ENCODE measurements at regions not wholly inside any gene's neighbourhood (a gene's known extent, or its start where the extent isn't known, plus 50 kb on each side); places are given as distances from the start of the nearest gene placed in this dataset.
"Not testable (repeated sequence)": the region's sequence is repeated elsewhere in the genome, so short reads cannot be mapped to it uniquely, and the experiment has no call there.

GRCh38 chr1:5165762-5166161 lies 511.4 kb downstream of the AJAP1 start:
- DNase-seq (ENCODE audit: low read depth in 1 of 2, low spot score in 1 of 2) = no peak

DNA sequence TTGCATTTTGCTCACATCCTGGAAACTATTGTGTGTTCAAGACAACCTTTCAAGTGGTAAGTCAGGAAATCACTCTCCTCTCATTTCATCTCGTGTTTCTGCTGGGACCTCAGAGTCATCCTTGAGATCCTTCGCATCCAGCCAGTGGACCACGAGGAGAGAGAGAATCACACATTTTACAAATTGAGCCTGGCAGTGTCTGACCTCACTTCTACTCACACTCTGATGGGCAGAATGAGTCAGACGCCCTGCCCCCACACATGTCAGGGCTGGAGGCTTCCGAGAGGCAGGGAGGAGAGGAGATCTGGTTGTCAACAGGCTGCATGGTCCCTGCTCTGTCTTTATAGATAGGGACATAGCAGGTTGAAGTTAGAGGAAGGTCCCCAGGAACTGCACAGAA lies 509.7 kb downstream of the AJAP1 start:
- DNase-seq (ENCODE audit: low read depth in 1 of 2, low spot score in 1 of 2) = no peak

DNA sequence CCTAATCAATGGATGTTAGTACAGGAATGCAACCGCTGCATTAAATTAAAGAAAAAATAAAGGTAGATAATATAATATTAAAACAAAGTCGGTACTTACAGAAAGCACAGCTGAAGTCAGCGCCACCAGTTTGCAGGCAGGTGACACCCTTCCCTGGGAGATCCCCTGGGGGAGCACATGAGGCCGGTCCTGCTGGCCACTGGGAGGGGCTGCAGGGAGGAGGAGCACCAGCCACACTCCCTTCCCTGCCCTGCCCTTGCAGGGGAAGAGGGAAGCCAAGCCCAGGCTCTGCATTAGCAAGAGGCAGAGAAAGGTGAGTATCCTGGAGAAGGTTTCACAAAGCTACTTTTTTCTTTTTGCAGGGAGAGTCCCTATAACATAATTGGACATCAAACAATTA lies 507.0 kb downstream of the AJAP1 start:
- no peak for DNase-seq (ENCODE audit: low read depth in 1 of 2, low spot score in 1 of 2)

GRCh38 chr1:5157175-5157574 lies 502.8 kb downstream of the AJAP1 start:
- DNase-seq (ENCODE audit: low read depth in 1 of 2, low spot score in 1 of 2) = no peak

- DNase-seq (ENCODE audit: low read depth in 1 of 2, low spot score in 1 of 2) = no peak
Observed at GRCh38 chr1:5156416-5157120, 502.2 kb downstream of the AJAP1 start.

DNA sequence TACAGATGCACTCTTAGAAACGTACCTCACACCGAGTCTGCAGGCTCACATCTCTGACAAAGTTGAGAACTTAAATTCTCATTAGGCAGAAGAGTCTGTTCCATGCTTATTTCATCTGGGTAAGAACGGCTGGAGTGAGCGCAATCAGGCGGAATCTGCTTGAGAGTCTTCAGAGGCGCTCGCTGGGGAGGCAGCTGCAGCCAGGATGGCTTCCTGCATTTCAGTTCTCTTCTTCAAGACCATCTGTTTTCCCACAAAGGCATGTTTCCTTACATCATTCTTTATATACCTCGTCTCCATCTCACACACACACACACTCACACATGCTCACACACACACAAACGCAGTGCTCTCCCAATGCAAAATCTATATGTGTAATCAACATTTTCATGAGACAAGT lies 497.1 kb downstream of the AJAP1 start:
- no peak for DNase-seq (ENCODE audit: low read depth in 1 of 2, low spot score in 1 of 2)

- no peak for DNase-seq (ENCODE audit: low read depth in 1 of 2, low spot score in 1 of 2)
Observed at GRCh38 chr1:5150191-5150590, 495.8 kb downstream of the AJAP1 start.

- DNase-seq (ENCODE audit: low read depth in 1 of 2, low spot score in 1 of 2) = no peak
Observed at GRCh38 chr1:5147806-5148205, 493.4 kb downstream of the AJAP1 start.

DNA sequence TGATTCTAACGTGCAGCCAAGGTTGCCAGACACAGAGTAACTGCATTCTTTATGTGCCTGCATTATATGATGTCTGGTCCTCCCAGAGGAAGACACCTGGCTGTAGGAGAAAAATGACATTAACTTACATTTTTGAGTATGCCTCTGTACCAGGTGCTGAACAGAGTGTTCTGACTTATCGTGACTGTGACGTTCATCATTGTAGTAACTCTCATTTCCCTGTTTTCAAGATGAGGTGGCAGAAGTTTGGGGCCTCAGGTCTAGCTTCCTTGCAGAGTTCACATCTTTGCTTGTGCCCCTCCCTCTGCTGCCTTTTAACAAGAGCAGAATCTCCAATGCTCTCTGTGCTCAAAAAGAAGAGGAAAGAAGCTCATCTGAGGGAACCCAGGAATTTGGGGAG lies 488.0 kb downstream of the AJAP1 start:
- DNase-seq (ENCODE audit: low read depth in 1 of 2, low spot score in 1 of 2) = no peak

DNA sequence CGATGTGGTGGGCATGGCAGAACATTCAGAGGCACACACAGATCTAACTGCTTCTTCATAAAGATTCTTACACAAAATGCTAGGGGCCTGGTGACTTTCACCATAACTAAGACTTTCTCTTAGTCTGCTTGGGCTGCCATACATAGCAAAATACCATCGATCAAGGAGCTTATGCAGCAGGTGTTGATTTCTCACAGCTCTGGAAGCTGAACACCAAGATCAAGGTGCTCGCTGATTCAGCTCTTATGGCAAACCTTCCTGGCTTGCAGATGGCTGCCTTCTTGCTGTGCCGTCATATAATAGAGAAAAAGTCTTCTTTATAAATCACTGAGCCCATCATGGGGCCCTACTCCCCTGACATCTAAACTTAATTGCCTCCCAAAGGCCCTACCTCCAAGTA lies 487.3 kb downstream of the AJAP1 start:
- DNase-seq (ENCODE audit: low read depth in 1 of 2, low spot score in 1 of 2) = no peak

DNA sequence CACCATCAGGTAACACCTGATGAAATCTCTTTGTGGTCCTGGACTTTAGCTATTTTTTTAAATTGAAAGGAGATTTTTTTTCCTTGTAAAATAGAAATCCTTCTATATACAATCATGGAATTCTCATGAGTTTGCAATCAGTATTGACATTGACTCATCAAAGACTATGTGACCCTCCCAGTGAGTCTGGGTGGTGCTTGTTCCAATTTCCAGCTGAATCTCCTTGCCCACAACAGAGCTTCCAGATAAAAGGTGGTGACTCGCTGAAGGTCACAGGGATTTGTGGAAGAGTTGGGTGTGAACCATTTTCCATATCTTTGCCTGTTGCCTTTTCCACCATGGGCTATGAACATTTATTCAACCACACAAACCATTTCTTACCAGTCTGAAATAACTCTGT lies 486.6 kb downstream of the AJAP1 start:
- DNase-seq (ENCODE audit: low read depth in 1 of 2, low spot score in 1 of 2) = no peak

DNA sequence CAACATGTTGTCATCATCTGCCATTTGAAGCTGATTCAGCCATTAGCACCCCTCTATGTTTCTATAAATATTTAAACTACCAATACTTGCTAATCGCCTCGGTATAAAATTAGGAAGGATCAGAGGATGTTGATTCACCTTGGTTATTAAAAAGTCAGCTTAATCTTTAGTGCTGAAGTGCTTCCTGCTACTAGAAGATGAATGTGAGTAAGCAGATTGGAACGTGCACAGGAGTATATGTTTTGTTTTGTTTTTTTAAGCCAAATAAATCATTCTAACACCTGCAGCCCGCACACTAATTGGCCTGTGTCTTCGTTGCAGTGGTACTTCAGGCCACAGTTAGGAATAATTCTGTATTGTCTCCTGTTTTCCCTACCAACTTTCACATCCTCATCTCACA lies 485.7 kb downstream of the AJAP1 start:
- no peak for DNase-seq (ENCODE audit: low read depth in 1 of 2, low spot score in 1 of 2)

GRCh38 chr1:5129746-5130355 lies 475.4 kb downstream of the AJAP1 start:
- DNase-seq (ENCODE audit: low read depth in 1 of 2, low spot score in 1 of 2) = no peak

- no peak for DNase-seq (ENCODE audit: low read depth in 1 of 2, low spot score in 1 of 2)
Observed at GRCh38 chr1:5125208-5125607, 470.8 kb downstream of the AJAP1 start.

GRCh38 chr1:5120559-5120958 lies 466.1 kb downstream of the AJAP1 start:
- no peak for DNase-seq (ENCODE audit: low read depth in 1 of 2, low spot score in 1 of 2)

DNA sequence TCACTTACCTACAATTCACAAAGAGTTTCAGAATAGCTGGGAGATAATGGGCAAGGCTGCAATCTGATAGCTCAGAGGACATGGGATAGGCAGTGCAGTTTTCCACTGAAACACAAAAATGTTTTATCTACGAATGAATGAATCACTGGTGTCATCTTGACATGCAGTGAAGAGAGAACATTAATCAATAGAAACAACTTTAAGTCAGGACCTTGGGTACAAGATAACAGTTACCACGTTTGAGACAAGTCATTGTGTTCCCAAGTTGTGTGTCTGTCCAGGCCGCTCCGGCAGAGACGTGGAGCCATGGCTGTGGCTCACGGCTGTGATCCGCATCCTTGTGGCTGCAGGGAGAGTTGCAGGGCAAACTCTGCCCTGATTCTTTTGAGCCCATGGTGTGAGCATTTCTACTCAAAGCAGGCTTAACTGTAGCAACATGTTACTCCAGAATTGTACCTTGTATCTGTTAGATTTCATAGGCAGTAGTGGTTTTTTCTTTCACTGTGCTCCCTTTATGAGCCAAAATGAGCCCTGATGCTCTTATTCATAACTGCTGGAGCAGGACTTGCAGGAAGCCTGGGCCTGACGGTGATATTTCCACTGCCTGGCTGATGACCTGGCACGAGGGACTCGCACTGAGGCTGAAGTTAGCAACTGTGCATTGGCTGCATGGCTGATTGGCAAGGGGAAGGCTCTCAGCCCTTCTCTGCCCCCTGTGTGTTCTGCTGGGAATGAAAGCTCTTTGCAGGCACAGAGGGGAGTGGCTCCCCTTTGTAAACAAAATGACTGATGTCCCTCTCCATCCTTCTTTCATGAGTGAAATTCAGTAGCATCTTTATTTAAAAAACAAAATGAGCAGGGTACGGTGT lies 465.2 kb downstream of the AJAP1 start:
- no peak for DNase-seq (ENCODE audit: low read depth in 1 of 2, low spot score in 1 of 2)

DNA sequence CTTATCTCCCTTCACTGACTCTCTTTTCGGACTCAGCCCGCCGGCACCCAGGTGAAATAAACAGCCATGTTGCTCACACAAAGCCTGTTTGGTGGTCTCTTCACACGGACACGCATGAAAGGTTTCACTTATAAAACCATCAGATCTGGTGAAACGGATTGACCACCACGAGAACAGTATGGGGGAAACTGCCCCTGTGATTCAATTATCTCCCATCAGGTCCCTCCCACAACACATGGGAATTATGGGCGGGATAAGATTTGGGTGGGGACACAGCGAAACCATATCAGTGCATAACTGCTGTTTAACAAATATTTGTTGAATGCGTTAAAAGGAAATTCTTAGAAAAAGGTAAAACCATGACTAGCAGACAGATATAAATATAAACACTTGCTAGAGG lies 464.4 kb downstream of the AJAP1 start:
- DNase-seq (ENCODE audit: low read depth in 1 of 2, low spot score in 1 of 2) = not testable (repeated sequence)

- DNase-seq (ENCODE audit: low read depth in 1 of 2, low spot score in 1 of 2) = not testable (repeated sequence)
Observed at GRCh38 chr1:5118292-5118691, 463.9 kb downstream of the AJAP1 start.

DNA sequence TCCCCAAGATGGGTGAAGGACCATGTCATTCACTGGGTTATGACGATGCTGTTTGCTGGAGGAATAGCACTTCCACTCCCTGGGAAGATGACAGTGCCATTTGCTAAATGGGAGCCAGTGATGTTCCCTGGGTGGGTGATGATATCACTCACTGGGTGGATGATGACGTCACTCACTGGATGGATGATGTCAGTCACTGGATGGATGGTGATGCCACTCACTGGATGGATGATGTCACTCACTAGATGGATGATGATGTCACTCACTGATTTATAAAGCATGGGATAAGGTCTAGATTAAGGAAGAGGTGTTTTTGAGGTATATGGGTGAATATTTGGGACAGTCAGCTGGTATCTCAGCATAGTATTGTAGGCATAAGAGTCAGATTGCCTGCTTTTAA lies 457.2 kb downstream of the AJAP1 start:
- DNase-seq (ENCODE audit: low read depth in 1 of 2, low spot score in 1 of 2) = no peak

DNA sequence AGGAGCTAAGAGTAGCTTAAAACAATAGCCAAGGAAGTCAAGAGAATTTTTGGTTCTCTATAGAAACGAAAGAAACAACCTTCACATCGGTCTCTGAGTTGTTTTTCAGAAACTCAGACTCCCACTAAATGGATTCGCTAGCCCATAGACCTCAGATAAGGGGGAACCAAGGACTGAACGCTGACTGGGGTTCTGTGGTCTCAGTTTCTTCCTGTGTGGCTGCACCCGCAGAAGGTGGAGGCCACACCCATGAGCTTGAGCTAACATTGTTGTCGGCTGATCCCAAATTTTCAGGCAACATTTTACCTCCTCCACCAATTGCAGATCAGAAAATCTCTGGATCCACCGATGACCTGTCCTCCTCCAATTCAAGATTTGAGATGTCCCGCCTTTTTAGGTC lies 456.1 kb downstream of the AJAP1 start:
- DNase-seq (ENCODE audit: low read depth in 1 of 2, low spot score in 1 of 2) = no peak

GRCh38 chr1:5109633-5110032 lies 455.2 kb downstream of the AJAP1 start:
- no peak for DNase-seq (ENCODE audit: low read depth in 1 of 2, low spot score in 1 of 2)

DNA sequence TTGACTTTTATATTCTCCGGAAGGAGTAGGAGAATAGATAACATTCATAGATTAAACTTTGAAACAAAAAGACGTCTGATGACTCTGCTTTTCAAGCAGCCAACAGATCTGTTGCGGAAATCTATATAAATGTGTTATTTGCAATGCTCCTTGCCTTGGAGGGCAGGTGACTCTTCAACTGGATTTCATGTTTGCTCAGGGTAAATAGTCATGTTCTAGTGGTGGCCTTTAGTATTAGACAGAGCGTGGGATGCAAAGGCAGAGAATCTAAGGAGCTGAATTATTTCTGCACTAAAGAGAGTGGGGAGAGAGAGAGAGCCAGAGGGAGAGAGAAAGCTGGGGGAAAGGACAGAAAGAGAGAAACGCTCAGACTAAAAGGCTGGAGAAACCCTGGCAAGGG lies 454.3 kb downstream of the AJAP1 start:
- DNase-seq (ENCODE audit: low read depth in 1 of 2, low spot score in 1 of 2) = no peak
